Activated CD4-positive, CD25-positive, alpha-beta regulatory T cell treated with anti-CD3 and anti-CD28 coated beads, Interleukin-2, amount 50 U/mL, for 72 hours (primary cell): ENCODE measurements at regions not wholly inside any gene's neighbourhood (a gene's known extent, or its start where the extent isn't known, plus 50 kb on each side); places are given as distances from the start of the nearest gene placed in this dataset.
"Not testable (repeated sequence)": the region's sequence is repeated elsewhere in the genome, so short reads cannot be mapped to it uniquely, and the experiment has no call there.

Experiments
- DNase-seq: peaks from one replicate; pipeline ENCODE4 v3.0.0; 2021

DNA sequence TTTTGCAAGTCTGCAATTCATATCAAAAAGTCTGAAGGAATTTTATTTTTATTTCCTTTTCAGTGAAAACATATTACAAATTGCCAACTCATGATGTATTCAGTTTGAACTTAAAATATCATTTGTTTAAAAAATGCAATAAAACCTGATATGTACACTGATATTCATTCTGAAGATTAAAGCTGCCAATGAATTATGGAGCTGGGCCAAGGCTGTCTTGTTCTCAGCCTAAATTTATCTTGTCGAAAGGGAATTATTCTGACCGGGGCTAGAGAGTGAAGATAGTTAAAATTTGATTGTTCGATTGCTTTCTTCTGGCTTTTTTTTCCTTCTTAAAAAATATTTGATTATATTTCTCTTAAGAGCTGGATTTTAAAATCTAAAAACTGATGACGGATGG, 54.0 kb upstream of the RBFOX1 start:
- no peak for DNase-seq

DNA sequence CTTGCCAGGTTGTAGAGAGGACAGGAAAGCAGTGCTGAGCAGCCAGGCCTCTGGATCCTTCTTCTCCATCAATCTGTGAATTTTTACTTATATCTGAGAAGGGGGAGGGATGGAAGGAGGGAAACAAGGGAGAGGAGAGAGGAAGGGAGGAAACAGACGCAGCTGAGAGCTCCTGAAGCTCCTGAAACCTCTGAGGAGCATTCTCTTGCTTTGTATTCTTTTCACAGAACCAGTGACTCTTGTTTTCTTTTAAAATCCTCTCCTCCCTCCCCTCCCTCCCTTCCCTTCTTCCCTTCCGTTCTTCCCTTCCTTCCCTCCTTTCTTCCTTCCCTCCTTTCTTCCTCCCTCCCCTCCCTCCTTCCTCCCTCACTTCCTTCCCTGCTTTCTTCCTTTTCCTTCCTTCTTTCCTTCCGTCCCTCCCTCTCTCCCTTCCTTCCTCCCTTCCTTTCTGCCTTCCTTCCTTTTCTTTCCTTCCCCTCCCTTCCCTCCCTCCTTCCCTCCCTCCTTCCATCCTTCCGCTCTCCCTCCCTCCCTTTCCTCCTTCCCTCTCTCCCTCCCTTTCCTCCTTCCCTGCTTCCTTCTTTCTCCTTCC, 60.0 kb upstream of the RBFOX1 start:
- no peak for DNase-seq

- no peak for DNase-seq
Measured at GRCh38 chr16:7271486-7271885, 61.2 kb upstream of the RBFOX1 start.

DNA sequence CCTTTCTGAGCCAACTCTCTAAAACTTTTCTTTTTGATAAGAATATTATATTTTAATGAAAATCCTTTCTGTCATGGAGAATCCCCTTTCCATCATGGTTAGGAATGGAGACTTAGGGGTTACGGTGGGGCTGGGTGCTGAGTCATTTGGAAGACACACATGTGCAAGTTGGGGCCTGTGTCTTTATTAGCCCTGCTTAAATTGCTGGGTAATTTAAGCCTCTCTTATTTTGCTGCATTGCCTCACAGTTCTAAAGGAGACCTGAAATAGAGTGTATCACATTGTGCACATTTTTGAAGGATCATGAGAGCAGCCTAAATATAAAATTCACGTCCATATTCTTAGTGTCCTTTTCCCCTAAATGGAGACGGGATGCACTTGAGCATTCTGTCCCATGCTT, 61.8 kb upstream of the RBFOX1 start:
- DNase-seq, result no peak

DNA sequence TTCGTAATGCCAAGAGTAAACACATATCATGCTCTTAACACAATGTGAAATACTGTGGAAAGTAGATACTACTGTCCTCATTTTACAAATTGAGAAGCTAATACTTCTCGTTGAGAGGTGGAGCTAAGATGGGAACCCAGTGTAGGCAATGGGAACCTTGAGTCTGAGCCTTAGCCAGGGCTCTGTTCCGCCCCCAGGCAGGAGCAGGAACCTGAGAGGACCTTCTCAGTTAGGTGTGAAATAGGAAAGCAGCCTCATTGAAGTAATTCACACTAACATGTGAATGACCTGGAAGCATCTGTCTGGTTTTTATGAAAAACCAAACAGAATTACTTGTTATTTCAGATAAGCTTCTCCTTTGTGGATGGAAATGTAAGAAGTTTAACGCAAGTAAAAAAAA, 62.6 kb upstream of the RBFOX1 start:
- no peak for DNase-seq

DNA sequence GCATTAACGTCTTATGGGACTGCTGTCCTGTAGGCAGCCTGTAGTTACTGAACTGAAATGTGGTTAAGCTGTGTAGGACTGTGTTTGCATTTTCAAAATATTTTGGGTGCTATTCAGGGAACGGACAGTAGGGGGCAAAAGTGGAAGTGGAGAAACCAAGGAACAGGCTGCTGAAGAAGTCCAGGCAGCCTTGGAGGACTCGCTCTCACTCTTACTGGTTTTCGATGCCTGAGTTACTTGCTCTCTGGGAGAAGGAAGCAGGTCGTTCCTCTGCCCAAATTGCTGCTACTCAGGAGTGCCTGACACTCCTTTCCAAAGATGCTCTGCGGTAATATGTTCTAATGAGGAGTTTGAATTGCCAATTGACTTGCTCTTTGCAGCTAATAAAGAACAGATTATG, 64.5 kb upstream of the RBFOX1 start:
- no peak for DNase-seq

GRCh38 chr16:7257016-7257415, 75.6 kb upstream of the RBFOX1 start:
- no peak for DNase-seq

DNA sequence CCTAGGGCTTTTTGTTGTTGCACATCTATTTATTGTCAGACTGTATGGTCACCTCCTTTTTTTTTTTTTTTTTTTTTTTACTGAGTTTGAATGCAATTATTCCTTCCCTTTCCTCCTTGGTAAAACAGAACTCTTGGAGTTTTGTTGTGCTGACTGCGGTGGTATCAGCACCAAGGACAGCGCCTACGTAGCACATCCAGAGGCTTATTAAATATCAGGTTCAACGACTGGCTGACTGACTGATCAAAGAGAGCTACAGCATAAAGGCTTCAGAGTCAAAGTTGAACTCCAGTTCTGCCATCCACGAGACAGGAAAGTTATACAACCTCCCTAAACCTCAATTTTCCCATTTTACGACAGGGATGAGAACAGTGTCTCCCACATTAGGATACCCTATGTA, 86.1 kb upstream of the RBFOX1 start:
- no peak for DNase-seq

GRCh38 chr16:7239547-7239946, 93.1 kb upstream of the RBFOX1 start:
- DNase-seq, result no peak

DNA sequence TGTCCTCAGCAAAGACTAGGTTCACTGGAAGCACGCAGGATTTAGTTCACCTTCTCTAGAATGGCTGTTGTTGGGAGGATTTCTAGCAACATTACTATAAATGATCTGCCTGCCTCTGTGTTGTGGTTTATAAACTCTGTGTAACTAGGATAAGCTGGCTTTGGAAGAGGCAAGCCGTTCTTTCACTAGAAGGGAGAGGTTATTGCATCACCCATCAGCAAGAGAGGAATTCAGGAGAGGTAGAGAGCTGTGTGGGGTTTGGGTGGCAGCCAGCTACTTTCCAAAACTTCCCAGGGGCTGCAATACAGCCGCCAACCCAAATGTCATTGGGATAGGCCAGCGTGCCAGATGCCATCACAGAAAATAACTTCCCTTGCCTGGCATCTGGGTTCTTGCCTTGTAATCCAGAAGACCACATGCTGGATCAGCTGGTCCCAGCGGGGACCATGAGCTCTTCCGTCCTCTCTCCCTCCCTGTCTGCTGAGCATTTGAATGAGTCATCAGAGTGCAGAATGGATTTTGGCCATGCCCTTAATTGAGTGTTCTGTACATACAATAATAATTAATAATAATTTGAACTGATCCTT, 95.7 kb upstream of the RBFOX1 start:
- DNase-seq, result no peak

DNA sequence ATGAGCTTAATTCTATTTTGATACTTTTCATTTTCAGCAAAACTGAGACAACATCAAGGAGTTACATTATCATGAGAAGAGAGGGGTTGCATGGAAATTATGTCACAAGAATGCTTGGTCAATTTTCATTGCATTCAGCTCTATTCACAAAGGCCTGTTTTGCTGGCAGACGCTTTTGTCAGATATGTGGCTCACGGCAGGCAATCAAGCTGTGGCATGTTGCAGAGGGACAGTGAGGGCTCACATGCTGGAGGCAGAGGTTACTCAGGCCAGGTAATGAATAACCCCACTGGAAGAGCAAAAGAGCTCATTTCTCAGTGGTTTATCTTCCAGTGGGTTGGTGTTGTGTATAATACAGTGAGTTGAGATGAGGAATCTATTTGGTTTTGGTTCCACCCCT, 98.7 kb upstream of the RBFOX1 start:
- DNase-seq, result no peak

- DNase-seq, result no peak
Measured at GRCh38 chr16:7231762-7232161, 100.9 kb upstream of the RBFOX1 start.

DNA sequence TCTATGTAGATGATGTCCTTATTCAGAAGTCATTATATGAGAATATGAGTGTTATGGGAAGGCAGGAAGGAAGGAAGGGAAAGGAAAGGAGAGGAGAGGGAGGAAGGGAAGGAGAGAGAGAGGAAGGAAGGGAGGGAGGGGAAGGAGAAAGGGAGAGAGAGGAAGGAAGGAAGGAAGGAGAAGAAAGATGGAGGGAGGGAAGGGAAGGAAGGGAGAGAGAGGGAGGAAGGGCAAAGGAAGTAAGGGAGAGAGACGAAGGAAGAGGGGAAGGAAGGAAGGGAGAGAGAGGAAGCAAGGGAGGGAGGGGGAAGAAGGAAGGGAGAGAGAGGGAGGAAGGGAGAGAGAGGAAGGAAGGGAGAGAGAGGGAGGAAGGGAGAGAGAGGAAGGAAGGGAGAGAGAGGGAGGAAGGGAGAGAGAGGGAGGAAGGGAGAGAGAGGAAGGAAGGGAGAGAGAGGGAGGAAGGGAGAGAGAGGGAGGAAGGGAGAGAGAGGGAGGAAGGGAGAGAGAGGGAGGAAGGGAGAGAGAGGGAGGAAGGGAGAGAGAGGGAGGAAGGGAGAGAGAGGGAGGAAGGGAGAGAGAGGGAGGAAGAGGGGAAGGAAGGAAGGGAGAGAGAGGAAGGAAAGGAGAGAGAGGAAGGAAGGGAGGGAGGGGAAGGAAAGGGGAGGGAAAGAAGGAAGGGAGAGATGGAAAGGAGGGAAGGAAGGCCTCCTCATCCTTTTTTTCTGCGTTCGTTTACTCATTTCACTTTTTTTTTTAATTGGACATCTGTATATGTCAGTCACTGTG, 103.0 kb upstream of the RBFOX1 start:
- not testable (repeated sequence) for DNase-seq

GRCh38 chr16:7227229-7227721, 105.4 kb upstream of the RBFOX1 start:
- no peak for DNase-seq

GRCh38 chr16:7221157-7221556, 111.5 kb upstream of the RBFOX1 start:
- no peak for DNase-seq

DNA sequence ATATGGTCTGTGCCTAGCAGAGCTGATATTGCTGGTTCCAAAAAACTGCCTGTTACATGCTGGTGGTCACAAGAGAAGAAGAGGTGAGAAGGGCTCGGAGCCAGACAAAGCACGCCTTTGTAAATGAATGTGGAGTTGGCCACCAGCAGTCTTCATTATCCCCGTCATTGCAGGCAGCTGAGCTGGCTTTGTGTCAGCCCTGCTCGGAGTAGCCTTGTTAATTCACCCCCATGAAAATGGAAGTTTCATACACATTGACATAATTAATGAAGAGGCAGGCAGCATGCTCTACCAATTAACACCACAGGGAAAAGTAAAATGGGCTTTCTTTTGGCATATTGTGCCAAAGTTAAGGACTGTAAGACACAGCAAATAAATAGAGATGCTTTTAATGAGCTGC, 113.7 kb upstream of the RBFOX1 start:
- no peak for DNase-seq

- DNase-seq, result no peak
Measured at GRCh38 chr16:7217797-7218196, 114.8 kb upstream of the RBFOX1 start.

DNA sequence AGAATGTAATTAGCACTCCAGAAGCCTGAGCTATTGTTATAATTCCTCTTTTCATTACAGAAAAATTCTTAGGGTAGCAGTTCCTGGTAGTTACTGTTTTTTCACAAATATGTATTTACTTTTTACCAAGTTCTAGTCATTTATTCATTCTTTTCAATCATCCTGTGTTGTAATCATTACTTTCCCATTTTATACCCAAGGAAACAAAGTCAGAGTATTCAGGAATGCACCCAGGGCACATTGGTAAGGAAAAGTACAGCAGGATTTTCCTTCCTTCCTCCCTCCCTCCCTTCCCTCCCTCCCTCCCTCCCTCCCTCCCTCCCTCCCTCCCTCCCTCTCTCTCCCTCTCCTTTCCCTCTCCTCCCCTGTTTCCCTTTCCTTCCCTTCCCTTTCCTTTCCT, 115.9 kb upstream of the RBFOX1 start:
- DNase-seq, result no peak

DNA sequence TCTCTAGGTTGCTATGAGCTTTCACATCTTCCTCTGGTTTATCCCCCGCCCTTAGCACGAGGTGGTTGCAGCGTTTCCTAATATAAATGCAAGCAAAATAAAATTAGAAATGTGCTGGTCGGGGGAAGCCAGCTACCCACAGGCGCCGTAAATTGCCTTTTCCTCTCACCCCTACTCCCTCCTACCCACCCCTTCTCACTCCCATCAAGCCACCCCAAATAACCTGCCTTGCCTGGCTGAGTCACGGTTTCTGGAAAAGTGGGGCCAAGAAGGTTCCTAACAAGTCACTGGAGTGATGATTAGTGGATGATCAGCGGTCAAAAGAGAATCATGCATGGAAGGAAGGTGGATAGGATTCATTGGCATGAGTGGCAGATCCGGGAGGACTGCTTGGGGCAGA, 120.9 kb upstream of the RBFOX1 start:
- no peak for DNase-seq

DNA sequence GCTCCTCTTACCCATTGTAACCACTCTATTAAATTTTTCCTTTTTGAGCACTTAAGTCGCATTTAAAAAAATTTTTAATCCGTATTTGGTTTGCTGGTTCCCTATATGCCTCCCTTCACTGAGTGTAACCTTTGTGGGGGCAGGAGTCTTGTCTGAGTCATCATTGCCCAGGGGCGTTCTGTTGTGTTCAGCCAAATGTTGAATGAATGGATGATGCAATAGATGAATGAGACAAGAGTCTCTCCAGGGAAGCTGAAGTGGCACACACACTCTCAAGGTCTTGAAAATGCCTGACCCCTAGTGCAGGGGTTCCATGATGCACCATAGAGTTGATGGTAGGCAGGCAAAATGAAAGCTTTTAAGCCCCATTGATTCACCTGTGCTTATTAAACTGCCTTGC, 123.0 kb upstream of the RBFOX1 start:
- no peak for DNase-seq

GRCh38 chr16:7206469-7206868, 126.2 kb upstream of the RBFOX1 start:
- no peak for DNase-seq

GRCh38 chr16:7200320-7200719, 132.3 kb upstream of the RBFOX1 start:
- no peak for DNase-seq

DNA sequence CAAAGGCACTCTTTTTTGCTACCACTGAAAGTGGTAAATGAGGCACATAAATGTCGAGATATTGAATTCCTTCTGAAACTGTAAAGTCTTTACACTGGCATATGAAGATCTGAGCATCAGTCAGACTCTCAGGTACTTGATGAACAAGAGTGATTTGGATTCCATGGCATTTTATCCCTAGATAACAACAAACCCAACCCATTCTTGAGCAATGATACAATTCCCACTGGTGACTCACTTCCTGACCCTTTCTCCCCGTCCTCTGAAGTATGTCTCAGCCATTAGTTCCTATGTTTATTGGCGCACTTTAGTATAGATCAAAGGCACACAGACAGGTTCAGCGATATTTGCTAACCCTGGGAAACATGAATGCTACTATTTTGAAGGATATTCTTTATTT, 147.0 kb upstream of the RBFOX1 start:
- no peak for DNase-seq

DNA sequence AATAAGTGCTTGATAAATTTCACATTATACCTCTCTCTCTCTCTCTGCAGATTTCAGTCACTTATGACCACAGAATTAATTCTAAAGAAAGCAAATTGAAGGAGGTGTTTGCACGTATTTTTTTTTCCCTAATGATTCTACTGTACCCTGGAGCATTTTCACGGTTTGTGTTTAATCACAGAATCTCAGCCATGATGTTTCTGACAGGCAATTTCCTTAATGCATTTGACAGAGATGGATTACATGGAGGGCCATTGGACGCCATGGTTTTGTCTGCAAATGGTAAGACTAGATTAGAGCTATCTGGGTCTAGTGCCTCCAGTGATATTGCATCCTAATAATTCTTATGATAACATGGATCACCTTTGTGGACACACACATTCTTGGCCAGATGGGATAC, 147.5 kb upstream of the RBFOX1 start:
- DNase-seq, result no peak

DNA sequence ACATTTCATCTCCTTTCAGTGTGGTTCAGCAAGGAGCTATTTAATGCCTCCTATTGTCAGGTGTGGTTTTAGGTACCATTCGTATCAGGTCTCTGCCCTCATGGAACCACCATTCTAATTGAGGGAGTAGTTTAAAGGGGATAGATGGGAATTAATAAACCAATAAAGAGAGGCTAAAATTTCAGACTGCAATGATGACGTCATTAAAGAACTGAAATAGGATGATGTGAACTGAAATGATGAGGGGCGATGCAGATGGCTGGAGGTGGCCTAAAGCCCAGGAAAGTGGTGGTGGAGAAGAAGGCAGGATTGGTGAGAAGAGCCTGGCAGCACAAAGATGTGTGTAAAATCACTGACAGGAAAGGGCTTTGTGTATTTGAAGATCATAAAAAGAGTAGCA, 148.9 kb upstream of the RBFOX1 start:
- DNase-seq, result no peak
